Mesothelial cell of epicardium (in vitro differentiated cells): ENCODE measurements at regions not wholly inside any gene's neighbourhood (a gene's known extent, or its start where the extent isn't known, plus 50 kb on each side); places are given as distances from the start of the nearest gene placed in this dataset.

Source experiments
- DNase-seq, 2 experiments: peaks; one replicate each; pipeline ENCODE4 v3.0.0; 2021; ENCODE audit warnings: low spot score in 2 of 2; ENCODE audit not compliant: unreplicated experiment in 2 of 2
- H3K27ac Mint-ChIP-seq: 2 replicates; pipeline ENCODE4 v1.8.0; 2021; ENCODE audit warnings: mixed read lengths
- H3K27me3 Mint-ChIP-seq: 2 replicates; pipeline ENCODE4 v1.8.0; 2021; ENCODE audit warnings: low read depth, mixed read lengths
- H3K36me3 Mint-ChIP-seq: 2 replicates; pipeline ENCODE4 v1.8.0; 2021; ENCODE audit warnings: mixed read lengths
- H3K4me1 Mint-ChIP-seq: 2 replicates; pipeline ENCODE4 v1.8.0; 2021; ENCODE audit warnings: mixed read lengths
- H3K4me3 Mint-ChIP-seq: 2 replicates; pipeline ENCODE4 v1.8.0; 2021; ENCODE audit warnings: mild to moderate bottlenecking, moderate library complexity, mixed read lengths
- H3K9me3 Mint-ChIP-seq: 2 replicates; pipeline ENCODE4 v1.8.0; 2021; ENCODE audit warnings: mixed read lengths
- CTCF ChIP-seq: fragments of 200-600 bp; sonication (generic); IDR thresholded peaks from one replicate; pipeline ENCODE4 v1.5.0; 2021; ENCODE audit warnings: antibody characterized with exemption; ENCODE audit not compliant: unreplicated experiment

- no peaks in the 10 kb centered on the region for H3K36me3 Mint-ChIP-seq
- H3K9me3 Mint-ChIP-seq, result peaks cover 52% of the 10 kb centered on the region
- no peak for TF ChIP-seq CTCF
- peaks cover 24% of the 10 kb centered on the region for H3K4me1 Mint-ChIP-seq
- H3K4me3 Mint-ChIP-seq, result no peak overlapping the region
- peak overlapping the region; percentile 81 for H3K27ac Mint-ChIP-seq
- H3K27me3 Mint-ChIP-seq, result no peaks in the 10 kb centered on the region
- DNase-seq, result no peak
Measured at GRCh38 chrX:13248867-13249486, 70.9 kb downstream of the ATXN3L start.

GRCh38 chrX:13239272-13239671 lies 80.6 kb downstream of the ATXN3L start:
- H3K27ac Mint-ChIP-seq, result no peak overlapping the region
- DNase-seq, result no peak
- H3K27me3 Mint-ChIP-seq, result no peaks in the 10 kb centered on the region
- TF ChIP-seq CTCF, result no peak
- no peak overlapping the region for H3K4me3 Mint-ChIP-seq
- H3K4me1 Mint-ChIP-seq, result peaks cover 23% of the 10 kb centered on the region
- H3K36me3 Mint-ChIP-seq, result no peaks in the 10 kb centered on the region
- peaks cover 25% of the 10 kb centered on the region for H3K9me3 Mint-ChIP-seq

DNA sequence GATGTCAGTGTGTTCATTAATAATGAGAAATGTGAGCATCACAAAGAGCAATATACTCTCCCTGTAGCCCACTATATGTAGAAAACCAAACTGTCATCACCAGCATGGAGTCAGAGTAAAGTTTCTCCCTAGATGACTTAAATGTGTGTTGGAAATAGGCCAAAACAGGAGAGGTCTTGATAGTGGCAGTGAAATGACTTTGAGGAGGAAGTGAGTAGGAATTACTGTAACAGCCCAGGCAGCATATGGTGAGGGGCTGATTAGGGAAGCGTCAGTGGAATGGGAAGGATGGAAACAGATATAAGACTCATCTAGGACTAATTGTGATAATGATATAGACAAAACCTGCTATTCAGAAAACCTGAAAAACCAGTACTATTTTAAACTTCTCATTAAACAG lies 83.9 kb downstream of the ATXN3L start:
- TF ChIP-seq CTCF, result no peak
- H3K9me3 Mint-ChIP-seq, result peaks cover 19% of the 10 kb centered on the region
- H3K27me3 Mint-ChIP-seq, result no peaks in the 10 kb centered on the region

DNA sequence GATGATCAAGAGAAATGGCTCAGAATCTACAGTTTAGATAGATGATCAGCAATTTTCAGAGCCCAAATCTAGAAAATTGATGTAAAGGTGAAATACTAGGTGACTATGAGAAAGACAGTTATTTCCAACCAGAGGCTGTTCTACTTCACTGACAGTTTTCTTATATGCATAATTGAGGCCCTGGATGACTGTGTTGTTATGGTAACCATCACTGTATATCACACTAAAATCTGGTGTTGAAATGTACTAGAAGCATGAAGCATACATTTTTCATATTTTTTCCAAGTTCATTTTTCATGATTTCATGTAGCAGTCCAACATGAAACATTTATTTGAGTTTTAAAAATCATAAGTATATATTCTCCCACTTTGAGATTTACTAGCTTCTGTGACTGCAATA lies 87.4 kb downstream of the ATXN3L start:
- no peak for TF ChIP-seq CTCF
- Mint-ChIP-seq H3K27me3 (no peaks in the 10 kb centered on the region), H3K36me3 (no peaks in the 10 kb centered on the region), H3K9me3 (peaks cover 13% of the 10 kb centered on the region), H3K4me1 (peaks cover 20% of the 10 kb centered on the region), H3K27ac (no peak overlapping the region), H3K4me3 (no peak overlapping the region)
- DNase-seq, result no peak

More for the DNA sequence above, 83.9 kb downstream of the ATXN3L start:
- Mint-ChIP-seq H3K36me3 (no peaks in the 10 kb centered on the region), H3K27ac (no peak overlapping the region), H3K4me3 (no peak overlapping the region), H3K4me1 (peaks cover 30% of the 10 kb centered on the region)
- DNase-seq, result no peak

DNA sequence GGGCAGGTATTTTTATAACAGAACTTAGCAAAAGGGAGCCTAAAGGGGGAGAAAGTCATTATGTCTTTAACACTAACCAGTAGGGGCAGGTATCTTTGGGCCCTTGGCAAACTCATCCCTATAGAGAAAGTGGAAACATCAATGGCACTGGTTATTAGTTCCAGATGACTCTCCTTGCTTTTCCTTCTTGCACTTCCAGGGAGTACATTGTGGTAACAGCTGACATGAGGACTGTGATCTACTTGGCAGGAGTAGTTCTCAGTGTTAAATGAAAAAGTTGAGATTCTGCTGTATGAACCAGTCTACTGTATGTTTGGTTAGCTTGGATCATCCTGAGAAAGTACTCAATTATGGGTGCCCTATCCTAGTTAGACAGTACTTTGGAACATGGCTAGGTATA lies 93.6 kb downstream of the ATXN3L start:
- no peak for DNase-seq
- Mint-ChIP-seq H3K9me3 (peaks cover 47% of the 10 kb centered on the region), H3K36me3 (no peaks in the 10 kb centered on the region), H3K27ac (no peak overlapping the region), H3K4me3 (no peak overlapping the region), H3K4me1 (peaks cover 13% of the 10 kb centered on the region), H3K27me3 (no peaks in the 10 kb centered on the region)
- no peak for TF ChIP-seq CTCF
